ENCODE measurements at regions not wholly inside any gene's neighbourhood (a gene's known extent, or its start where the extent isn't known, plus 50 kb on each side); places are given as distances from the start of the nearest gene placed in this dataset.
A peak's percentile ranks its signal among the peaks of the same experiment; 100 is the strongest.

- H3K27ac Mint-ChIP-seq (ENCODE audit: low read depth, unreplicated experiment), result no peak overlapping the region
- intact Hi-C loops (cut with micrococcal nuclease), result no loop called here
- no peak for TF ChIP-seq CTCF (IDR thresholded peaks at IDR 0.05; ENCODE audit: unreplicated experiment)
- H3K4me1 Mint-ChIP-seq (ENCODE audit: insufficient read depth, unreplicated experiment), result no peaks in the 10 kb centered on the region
- no peak for DNase-seq (ENCODE audit: unreplicated experiment)
- ChIA-PET CTCF (no interaction called here), POLR2A (no interaction called here)
- no peaks in the 10 kb centered on the region for H3K27me3 Mint-ChIP-seq (ENCODE audit: insufficient read depth, unreplicated experiment)
- peaks cover 7% of the 10 kb centered on the region for H3K9me3 Mint-ChIP-seq (ENCODE audit: unreplicated experiment)
- no peak overlapping the region for H3K4me3 Mint-ChIP-seq (ENCODE audit: unreplicated experiment)
- no TSS peak for BruUV-seq (replicated peaks)
- H3K36me3 Mint-ChIP-seq (ENCODE audit: insufficient read depth, unreplicated experiment), result no peaks in the 10 kb centered on the region
These were observed 192.5 kb downstream of the TECRL start for GRCh38 chr4:64216741-64217140.

DNA sequence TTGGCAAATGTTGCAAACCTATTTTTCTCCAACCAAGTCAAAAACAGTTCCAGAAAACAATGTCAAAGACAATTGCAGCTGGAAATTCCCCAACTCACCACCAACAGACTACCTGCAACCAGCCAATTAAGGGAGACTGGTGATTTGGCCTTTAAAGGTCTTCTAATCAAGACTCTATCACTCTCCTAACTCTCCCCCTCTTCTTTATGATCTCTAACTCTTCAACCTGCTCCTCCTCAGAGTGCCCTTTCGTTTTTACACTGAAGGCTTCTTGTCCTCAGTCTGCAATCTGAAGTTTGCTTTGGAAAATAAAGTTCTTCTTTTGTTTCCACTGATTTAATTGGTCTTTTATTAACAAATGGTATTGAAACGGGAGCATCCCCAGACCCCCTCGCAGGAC, 203.9 kb downstream of the TECRL start:
- no peak overlapping the region for H3K4me3 Mint-ChIP-seq (ENCODE audit: unreplicated experiment)
- ChIA-PET POLR2A (no interaction called here), CTCF (interaction anchor here (0.6 kb wide), 1 partner anchor 270 kb away, joined by 3 read pairs; no protein-coding TSS in a partner anchor)
- H3K36me3 Mint-ChIP-seq (ENCODE audit: insufficient read depth, unreplicated experiment), result no peaks in the 10 kb centered on the region
- BruUV-seq (replicated peaks), result no TSS peak
- intact Hi-C loops (cut with micrococcal nuclease), result no loop called here
- H3K27ac Mint-ChIP-seq (ENCODE audit: low read depth, unreplicated experiment), result no peak overlapping the region
- DNase-seq (ENCODE audit: unreplicated experiment), result no peak
- peaks cover 8% of the 10 kb centered on the region for H3K9me3 Mint-ChIP-seq (ENCODE audit: unreplicated experiment)
- no peaks in the 10 kb centered on the region for H3K4me1 Mint-ChIP-seq (ENCODE audit: insufficient read depth, unreplicated experiment)
- no peak for TF ChIP-seq CTCF (IDR thresholded peaks at IDR 0.05; ENCODE audit: unreplicated experiment)
- no peaks in the 10 kb centered on the region for H3K27me3 Mint-ChIP-seq (ENCODE audit: insufficient read depth, unreplicated experiment)

DNA sequence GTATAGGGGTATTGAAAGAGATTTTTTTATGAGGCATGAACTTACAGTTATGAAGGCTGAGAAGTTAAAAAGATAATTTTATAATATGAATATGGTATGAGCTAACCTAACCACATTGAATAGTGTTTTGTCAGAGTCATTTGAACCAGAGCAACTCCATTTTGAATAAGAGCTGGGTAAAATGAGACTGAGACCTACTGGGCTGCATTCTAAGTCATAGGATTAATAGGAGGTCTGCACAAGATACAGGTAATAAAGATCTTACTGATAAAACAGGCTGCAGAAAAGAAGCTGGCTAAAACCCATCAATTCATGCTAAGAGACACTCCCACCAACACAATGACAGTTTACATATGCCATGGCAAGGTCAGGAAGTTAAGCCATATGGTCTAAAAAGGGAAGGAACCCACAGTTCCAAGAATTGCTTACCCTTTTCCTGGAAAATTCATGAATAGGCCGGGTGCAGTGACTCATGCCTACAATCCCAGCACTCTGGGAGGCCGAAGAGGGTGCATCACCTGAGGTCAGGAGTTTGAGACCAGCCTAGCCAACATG, 209.2 kb downstream of the TECRL start:
- DNase-seq (ENCODE audit: unreplicated experiment), result peak; percentile 6
- H3K36me3 Mint-ChIP-seq (ENCODE audit: insufficient read depth, unreplicated experiment), result no peaks in the 10 kb centered on the region
- intact Hi-C loops (cut with micrococcal nuclease), result no loop called here
- H3K9me3 Mint-ChIP-seq (ENCODE audit: unreplicated experiment), result peaks cover 10% of the 10 kb centered on the region
- BruUV-seq (replicated peaks), result no TSS peak
- no peaks in the 10 kb centered on the region for H3K27me3 Mint-ChIP-seq (ENCODE audit: insufficient read depth, unreplicated experiment)
- H3K4me3 Mint-ChIP-seq (ENCODE audit: unreplicated experiment), result no peak overlapping the region
- H3K4me1 Mint-ChIP-seq (ENCODE audit: insufficient read depth, unreplicated experiment), result no peaks in the 10 kb centered on the region
- ChIA-PET CTCF (no interaction called here), POLR2A (no interaction called here)
- no peak for TF ChIP-seq CTCF (IDR thresholded peaks at IDR 0.05; ENCODE audit: unreplicated experiment)
- H3K27ac Mint-ChIP-seq (ENCODE audit: low read depth, unreplicated experiment), result no peak overlapping the region

DNA sequence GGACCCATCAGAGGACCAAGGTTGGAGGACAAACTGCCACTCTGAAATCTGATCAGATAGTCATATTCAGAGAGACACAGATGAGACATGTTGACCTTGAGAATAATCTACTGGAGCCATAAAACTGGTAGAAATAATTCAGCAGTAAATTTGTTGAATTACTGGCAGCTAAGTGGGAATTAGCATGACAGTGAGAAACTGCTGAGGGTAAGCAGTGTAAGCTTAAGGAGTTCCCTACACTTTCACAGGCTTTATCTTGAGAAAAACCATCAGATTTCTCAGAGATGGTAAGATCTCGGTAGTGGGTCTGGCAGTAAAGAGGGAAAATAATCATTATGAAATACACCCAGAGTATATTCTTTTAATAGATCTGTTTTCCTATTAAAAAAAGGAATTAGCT, 213.7 kb downstream of the TECRL start:
- peaks cover 16% of the 10 kb centered on the region for H3K9me3 Mint-ChIP-seq (ENCODE audit: unreplicated experiment)
- no peak overlapping the region for H3K4me3 Mint-ChIP-seq (ENCODE audit: unreplicated experiment)
- DNase-seq (ENCODE audit: unreplicated experiment), result no peak
- intact Hi-C loops (cut with micrococcal nuclease), result no loop called here
- H3K27me3 Mint-ChIP-seq (ENCODE audit: insufficient read depth, unreplicated experiment), result no peaks in the 10 kb centered on the region
- CTCF ChIA-PET, result no interaction called here
- BruUV-seq (replicated peaks), result no TSS peak
- POLR2A ChIA-PET, result no interaction called here
- no peaks in the 10 kb centered on the region for H3K4me1 Mint-ChIP-seq (ENCODE audit: insufficient read depth, unreplicated experiment)
- no peak for TF ChIP-seq CTCF (IDR thresholded peaks at IDR 0.05; ENCODE audit: unreplicated experiment)
- H3K27ac Mint-ChIP-seq (ENCODE audit: low read depth, unreplicated experiment), result no peak overlapping the region
- H3K36me3 Mint-ChIP-seq (ENCODE audit: insufficient read depth, unreplicated experiment), result no peaks in the 10 kb centered on the region

All from MCF 10A (cell line).